Hematopoietic multipotent progenitor cell treated with erythropoietin and hydrocortisone succinate and interleukin-3 and kit ligand, for 6 days (in vitro differentiated cells): ENCODE measurements at regions not wholly inside any gene's neighbourhood (a gene's known extent, or its start where the extent isn't known, plus 50 kb on each side); places are given as distances from the start of the nearest gene placed in this dataset.

Source experiments
- DNase-seq: peaks from one replicate; pipeline ENCODE4 v3.0.0-alpha.2; 2015

GRCh38 chr5:103374473-103374963 lies 116.0 kb downstream of the MACIR start:
- no peak for DNase-seq

- no peak for DNase-seq
Measured at GRCh38 chr5:103373597-103374472, 115.3 kb downstream of the MACIR start.

DNA sequence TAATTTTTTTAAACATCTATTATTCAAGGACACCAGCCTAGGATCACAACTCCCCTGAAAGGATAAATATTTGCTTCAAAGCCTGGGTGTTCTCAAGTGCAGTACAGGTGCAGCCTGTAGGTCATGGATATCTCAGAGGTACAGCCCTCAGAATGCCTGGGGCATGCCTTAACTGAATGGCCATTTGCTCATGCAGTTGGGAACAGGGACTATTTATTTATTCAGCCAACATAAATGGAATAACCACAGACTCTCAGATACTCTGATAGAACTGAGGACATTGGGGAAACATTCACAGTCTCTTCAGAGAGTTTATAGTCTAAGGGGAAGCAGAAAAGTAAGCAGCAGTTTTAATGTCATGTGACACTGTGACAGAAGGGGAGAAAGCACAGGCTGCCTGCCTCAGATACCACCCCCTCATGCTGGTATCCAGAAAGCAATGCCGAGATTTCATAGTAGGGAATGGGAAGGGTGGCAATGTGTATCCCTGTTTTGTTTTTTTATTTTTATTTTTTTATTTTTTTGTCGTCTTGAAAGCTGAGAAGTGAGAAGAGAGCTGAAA lies 112.6 kb downstream of the MACIR start:
- no peak for DNase-seq

- DNase-seq = no peak
Measured at GRCh38 chr5:103369125-103370120, 110.9 kb downstream of the MACIR start.

- no peak for DNase-seq
Measured at GRCh38 chr5:103367702-103368101, 109.1 kb downstream of the MACIR start.

DNA sequence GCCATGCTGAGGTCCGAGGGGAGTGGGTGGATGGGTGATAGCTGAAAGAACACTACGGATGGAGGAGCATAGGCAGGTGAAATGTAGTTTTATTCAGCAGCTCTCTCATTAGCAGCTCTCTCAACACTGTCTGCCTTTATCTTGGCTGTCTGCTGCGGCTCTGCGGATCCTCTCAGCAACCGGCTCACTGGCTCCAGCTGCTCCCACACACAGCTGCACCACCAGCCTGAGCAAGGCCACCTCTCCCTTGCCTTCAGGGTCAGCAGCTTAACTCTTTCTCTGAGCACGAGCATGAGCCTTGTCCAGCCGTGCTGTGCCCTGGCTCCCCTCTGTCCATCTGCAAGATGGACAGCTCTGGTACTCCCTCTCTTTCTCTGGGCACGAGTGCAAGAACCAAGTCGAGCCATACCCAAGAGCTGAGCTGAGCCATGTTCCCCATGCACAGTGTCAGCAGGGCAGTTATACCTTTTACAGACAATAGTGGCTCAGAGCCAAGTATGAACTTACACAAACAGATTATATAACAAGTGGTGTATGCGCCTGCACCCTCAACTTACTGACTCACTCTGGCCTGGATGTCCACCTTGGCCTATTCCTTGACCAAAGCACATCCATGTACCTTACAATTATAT lies 108.5 kb downstream of the MACIR start:
- no peak for DNase-seq

DNA sequence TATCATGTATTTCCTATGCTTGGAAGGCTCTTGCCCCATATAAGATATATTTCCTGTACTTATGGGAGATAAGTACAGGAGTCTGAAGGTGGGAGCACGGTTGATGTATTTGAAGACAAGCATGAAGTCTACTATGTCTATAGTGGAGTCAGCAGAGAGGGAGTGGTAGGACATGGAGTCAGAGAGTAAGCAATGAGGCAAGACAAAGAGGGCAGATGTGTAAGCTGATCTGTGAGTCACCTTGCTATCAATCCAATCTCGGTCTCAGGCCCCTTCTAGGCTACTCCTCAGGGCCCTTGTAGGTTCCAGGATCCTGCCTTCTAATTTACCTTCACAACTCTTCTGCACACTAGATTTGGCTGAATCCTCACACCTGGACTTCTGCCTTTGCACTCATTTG lies 105.5 kb downstream of the MACIR start:
- no peak for DNase-seq

DNA sequence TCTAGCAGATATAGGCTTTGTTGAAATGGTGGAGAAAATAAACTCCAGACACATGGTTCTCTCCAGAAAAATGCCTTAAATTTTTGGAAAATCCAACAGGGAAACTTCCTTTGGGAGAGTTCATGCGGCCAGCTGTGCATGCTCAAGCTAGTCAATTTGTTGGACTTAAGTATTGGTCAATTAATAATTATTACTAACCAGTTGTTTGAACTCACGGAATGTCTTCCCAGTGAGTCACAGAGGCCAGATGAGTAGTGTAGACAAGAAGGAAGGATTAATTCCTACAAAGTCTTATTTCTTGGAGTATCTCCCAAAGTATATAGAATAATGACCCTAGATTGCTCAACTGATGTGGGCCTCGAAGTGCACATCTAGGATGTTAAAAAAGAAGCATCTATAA lies 103.6 kb downstream of the MACIR start:
- no peak for DNase-seq

DNA sequence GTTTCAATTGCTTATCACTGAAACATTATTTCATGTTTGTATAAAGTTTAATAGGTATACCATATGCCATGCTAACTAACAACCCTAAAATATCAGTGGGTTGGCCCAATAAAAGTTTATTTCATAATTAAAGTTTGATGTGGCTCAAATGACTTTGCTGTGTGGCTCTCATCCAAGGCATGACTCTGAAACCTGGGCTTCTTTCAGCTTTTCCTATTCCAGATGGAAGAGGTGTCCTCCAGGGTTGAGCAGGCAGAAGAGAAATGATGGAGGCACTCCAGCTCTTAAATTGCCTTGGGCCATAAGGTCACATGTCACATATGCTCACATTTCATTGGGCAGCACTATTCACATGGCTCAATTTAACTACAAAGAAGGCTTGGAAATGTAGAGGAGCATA lies 101.9 kb downstream of the MACIR start:
- no peak for DNase-seq

GRCh38 chr5:103358305-103358995 lies 99.9 kb downstream of the MACIR start:
- peak; percentile 43 for DNase-seq

DNA sequence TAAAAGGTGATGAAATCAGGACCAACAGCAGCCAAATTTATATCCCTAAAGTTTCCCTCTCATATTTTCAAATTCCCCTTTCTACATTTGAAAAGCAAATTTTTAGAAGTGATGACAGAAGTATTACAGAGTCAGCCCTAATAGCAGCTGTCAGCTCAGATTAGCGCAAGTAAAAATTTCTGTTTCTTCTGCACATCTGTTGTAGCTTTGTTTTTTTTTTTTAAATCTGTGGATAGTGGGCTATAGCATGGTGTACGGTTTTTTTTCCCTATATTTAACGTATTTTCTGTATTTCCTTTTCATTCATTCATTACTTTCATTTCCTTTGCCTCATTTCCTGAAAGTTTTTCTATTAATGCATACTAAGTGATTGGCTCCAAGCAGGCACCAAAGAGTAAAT lies 99.1 kb downstream of the MACIR start:
- DNase-seq = no peak

DNA sequence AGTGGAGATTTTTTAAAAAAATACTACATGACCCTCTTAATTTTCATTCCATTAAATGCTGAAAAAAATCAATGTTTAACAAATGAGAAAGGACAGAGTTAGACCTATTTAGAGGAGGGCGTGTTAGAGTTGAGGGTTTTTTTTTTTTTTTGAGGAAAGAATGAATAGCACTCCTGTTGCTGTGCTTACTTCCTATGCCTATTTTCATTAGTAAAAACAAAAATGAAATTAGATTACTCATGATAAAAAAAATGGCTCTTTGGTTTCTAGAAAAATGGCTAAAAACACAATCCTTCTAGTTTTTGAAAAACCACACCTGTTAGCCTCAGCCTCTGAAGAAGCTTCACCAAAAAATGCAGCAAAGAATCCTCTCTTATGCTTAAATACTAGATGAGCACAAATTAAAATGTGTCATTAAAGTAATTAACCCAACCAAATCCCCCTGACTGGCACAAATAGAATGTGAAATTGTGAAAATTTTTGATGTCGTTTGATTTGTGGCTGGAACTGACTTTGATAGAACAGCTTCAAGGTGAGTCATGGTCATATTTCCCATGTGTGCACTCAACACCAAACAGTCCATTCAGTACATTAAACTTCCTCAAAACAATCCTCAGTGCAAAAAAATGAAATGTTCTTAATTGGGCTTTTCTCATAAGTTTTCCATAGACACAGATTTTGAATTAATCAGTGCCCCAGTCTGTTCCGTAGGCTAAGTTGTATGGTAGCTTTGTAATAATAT lies 98.0 kb downstream of the MACIR start:
- no peak for DNase-seq

DNA sequence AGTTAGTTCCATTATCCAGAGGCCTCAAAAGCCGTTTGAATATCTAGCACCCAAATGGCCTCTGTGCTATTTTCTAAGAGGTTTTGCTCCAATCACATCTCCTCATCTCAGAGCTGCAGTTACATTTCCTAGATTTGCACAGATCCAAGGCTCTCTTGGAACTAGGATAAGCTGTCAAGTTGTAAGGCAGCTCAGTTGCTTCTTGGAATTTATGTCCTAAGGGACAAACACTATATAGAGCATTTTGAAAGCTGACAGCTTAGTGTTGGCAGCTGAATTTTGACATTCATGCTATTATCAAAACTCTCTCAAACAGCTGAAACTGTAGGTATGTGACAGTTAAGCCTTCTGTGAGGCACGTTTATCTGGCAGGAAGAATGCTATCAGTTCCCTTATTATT lies 97.0 kb downstream of the MACIR start:
- no peak for DNase-seq

GRCh38 chr5:103354446-103354845 lies 95.9 kb downstream of the MACIR start:
- no peak for DNase-seq

- DNase-seq = no peak
Measured at GRCh38 chr5:103353581-103353980, 95.0 kb downstream of the MACIR start.

DNA sequence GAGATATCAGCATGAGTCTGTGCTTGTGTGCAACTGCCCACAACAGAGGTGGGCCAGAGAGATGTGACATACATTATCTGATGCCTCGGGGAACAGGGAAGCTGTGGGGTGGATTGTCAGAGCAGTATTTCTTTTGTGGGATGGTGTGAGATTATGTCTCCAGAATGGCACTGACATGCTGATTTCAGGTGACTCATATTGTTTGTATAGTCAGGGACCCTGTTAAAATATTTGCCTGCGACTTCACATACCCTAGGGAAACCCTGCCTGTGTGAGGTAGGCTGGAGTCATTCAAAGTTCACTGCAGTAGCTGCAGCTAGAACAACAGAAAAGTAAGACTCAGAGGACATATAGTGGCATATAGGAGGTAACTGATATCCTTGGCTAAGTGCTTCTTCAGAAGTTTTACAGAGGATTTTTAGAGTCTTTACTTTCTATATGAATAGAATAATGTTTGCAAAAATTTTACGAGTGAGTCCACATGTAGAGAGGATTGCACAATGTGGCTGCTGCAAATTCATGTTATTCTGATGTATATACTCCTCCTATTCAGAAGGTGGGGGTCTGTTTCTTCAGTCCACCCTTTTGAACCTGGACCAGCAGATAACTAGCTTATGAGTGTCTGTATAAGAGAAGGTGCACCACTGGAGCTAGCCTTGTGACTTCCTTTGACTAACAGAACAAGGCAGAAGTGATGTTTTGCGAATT lies 89.3 kb downstream of the MACIR start:
- DNase-seq = no peak

GRCh38 chr5:103346162-103346748 lies 87.7 kb downstream of the MACIR start:
- no peak for DNase-seq

- DNase-seq = no peak
Measured at GRCh38 chr5:103345461-103345860, 86.9 kb downstream of the MACIR start.

- DNase-seq = peak; percentile 36
Measured at GRCh38 chr5:103340717-103341388, 82.3 kb downstream of the MACIR start.

DNA sequence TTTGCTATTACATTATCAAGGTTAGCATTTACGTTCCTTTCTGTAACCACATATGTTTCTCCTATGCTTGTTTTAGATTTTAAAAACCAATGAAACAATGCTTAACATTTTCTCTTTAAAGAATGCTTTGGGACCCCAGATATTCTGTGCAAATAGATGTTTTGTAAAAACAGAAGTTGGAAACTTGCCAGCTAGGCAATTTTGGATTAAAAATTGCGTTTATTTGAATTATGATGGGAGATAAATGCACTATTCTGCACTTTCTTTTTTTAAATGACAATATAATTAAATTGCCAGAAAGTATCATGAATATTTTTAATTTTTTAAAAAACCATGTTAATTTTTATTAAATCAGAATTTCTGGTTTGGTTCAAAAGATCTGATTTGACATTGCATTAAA lies 81.6 kb downstream of the MACIR start:
- no peak for DNase-seq
